Inferior parietal cortex (tissue), 1 donor: ENCODE measurements at regions not wholly inside any gene's neighbourhood (a gene's known extent, or its start where the extent isn't known, plus 50 kb on each side); places are given as distances from the start of the nearest gene placed in this dataset.
"Not testable (repeated sequence)": the region's sequence is repeated elsewhere in the genome, so short reads cannot be mapped to it uniquely, and the experiment has no call there.

ENCODE experiments used
- DNase-seq: peaks from one replicate; pipeline ENCODE4 v3.0.0-alpha.2; 2016; ENCODE audit errors: extremely low spot score

DNA sequence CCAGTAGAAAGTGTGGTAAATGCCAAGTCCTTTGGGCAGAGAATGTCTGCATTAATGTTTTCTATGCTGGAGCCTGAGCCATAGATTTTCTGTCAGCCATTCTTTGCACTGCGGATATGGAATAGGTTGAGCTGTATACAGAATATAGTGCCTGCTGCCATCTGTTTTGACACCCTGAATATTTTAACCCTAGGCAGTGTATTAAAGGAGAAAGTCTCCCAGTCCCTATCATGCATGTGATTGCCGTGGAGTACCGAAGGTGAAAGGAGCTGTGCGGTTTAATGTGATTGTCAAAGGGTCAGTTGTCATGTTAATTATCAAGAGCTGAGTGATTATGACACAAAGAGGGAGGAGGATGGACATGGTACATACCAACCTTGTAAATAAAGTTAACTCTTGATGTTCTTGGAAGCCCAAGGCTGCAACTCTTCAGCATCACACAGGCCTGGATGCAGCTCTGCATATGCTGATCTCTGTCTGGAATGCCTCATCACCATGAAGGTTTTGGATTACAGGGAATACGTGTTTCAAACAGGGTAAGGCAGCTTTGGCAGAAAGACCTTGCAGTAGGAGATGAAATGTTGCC lies 247.1 kb upstream of the ELAVL2 start:
- no peak for DNase-seq

DNA sequence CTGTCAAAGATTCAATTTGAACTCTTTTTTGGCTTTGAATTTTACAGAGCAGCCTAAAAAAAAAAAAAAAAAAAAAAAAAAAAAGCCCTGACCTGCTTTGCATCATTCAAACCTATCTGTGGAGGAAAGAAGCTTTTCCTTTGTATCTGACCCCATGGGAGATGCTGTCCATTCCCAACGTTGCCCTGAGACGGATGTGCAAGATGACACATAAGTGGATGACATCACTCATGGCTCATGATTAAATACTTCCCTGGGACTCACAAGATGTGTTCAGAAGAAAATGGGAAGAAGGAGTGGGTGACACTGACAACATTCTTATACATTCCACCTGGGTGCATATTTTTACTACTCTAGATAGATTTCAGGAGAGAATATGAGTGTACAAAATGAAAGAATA lies 245.7 kb upstream of the ELAVL2 start:
- DNase-seq: no peak

DNA sequence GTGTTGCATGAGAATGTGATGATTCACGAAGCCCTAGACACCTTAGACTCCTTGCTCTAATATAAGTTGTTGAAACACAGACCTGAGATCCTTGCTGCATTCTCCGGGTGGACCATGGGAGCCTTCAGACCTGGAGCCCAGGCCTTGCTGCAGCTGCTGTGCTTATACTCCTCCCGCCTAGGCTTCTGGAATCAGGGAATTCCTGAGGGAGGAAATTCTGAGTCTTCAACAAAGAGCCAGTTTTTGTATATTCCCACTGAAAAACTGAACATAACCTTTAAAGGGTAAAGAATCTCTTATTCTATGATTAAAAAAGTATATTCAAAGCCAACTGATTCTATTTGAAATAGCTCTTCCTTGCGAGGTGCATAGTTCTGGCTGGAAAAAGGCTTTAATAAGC lies 245.1 kb upstream of the ELAVL2 start:
- no peak for DNase-seq

DNA sequence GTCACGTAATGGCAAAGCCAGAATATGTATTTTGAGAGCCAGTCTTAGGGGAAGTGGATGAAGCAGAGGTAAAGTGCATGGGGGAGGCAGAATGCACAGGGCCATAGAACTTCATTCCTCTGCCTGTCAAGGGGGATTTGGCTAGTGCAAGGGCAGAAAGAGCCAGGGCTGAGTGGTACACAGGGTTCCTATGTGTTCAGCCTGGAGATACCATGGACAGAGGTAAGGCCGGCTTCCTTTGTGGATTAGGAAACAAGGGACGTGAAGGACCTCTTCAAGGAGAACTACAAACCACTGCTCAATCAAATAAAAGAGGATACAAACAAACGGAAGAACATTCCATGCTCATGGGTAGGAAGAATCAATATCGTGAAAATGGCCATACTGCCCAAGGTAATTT lies 241.1 kb upstream of the ELAVL2 start:
- not testable (repeated sequence) for DNase-seq

DNA sequence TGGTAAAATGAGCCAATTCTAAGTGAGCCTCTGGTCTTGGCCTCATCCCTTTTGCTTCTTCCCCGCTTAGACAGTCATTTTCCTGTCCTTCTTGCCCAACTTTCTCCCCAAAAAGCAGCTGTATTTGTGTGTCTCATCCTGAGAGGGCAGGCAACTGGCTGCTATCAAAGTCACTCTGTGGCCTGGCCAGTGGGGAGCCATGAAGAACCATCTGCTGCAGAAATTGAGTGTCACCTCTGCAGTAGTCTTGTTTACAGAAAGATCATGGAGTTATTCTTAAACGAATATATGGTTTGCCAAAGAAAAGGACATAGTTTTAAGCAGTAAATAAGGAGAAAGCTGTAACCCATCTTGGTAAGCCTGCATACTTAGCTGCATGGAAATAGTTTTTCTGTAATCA lies 233.6 kb upstream of the ELAVL2 start:
- DNase-seq: no peak

DNA sequence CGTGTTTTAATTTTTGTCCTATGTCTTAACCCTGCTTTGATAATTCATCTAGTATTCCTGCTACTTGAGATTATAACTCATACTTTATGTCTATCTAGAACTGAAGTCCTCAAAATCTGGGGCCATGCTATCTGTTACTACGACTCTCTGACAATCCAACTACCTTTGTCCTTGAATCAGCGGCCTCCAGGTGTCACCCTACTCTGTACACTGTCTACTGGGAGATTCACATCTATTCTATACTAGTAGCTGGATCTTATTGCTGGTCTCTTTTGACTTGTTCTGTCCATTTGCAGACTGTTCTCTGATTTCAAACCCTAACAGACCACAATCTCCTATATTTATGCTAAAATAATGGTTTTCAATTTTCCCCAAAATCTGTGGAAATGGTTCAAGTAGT lies 225.5 kb upstream of the ELAVL2 start:
- DNase-seq: no peak

DNA sequence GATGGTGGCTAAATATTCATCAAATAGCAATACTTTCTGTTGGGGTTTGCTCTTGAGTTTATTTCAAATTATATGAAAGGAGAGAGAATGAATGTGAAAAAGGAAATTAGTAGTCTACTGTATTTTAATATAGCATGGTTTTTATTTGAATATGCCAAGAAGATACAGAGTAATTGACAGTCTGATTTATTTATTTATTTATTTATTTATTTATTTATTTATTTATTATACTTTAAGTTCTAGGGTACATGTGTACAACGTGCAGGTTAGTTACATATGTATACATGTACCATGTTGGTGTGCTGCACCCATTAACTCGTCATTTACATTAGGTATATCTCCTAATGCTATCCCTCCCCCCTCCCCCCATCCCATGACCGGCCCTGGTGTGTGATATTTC lies 224.2 kb upstream of the ELAVL2 start:
- not testable (repeated sequence) for DNase-seq

DNA sequence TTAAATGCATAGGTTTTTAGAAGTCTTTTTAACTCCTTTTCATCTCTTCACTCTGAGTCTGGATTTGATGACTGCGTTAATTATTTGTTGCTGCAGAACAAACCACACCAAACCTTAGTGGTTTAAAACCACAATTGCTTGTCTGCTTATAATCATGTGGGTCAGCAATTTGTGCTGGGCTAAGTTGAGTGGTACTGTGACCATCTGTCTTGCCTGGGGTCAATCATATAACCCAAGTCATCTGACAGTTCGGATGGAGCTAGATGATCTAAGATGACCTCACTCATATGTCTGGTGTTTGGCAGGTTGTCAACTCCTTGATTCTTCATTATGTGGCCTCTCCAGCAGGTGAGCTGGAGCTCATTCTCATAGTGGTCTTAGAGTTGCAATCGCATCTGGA lies 219.1 kb upstream of the ELAVL2 start:
- DNase-seq: no peak

DNA sequence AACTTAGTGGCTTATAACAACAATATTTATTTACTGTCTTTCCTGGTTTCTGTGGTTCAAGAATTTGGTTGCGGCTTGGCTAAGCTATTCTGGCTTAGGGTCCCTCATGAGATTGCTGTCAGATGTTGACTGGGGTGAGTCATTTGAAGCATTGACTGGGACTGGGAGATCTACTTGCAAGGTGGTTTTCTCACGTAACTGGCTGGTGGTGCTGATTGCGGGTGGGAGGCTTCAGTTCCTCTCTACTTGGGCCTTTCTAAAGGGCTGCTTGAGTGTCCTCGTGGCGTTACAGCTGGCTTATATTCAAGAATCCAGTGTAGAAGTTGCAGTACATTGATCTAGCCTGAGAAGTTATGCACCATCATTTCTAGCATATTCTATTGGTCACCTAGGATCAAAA lies 218.5 kb upstream of the ELAVL2 start:
- DNase-seq: no peak

DNA sequence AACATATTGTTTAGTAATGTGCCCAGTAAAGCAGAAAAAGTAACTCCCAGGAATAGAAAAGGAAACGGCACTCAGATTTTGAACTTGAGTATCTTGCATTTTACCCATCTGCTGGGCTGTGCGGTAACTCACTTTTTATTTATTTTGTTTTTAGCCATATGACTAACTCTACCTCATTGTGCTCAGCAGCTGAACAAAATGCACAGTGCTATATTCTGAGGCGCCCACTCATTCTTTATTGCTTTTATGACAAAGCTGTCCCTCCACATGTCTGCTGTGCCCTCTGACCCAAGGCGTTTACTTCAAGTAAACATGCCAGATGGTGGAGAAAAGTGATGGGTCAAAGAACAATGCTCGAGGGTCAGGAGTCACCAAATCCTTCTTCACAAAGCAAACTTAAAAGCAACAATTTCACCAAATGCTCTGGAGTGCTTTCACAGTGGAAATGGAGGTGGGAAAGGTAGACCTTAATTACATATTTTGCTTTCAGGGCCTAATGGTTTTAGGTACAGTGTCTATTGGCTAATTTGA lies 215.2 kb upstream of the ELAVL2 start:
- no peak for DNase-seq

DNA sequence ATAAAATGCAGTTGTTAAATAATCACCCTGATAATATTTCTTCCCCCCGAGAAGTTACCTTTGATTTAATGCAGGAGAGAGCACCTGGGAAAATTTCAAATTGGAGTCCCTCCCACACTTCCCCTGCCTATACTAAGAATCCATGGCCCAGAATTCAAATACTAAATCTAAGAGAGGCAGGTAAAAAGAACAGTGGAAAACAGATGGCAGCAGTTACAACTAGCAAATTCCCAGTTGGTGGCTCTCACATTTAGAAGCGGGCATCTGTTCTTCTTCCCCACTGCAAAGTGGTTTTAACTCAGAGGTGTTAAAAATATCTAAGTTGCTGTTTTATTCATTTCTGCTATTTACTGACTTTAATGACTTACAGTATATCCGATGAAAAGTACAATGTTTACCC lies 210.4 kb upstream of the ELAVL2 start:
- DNase-seq: peak; percentile 34

DNA sequence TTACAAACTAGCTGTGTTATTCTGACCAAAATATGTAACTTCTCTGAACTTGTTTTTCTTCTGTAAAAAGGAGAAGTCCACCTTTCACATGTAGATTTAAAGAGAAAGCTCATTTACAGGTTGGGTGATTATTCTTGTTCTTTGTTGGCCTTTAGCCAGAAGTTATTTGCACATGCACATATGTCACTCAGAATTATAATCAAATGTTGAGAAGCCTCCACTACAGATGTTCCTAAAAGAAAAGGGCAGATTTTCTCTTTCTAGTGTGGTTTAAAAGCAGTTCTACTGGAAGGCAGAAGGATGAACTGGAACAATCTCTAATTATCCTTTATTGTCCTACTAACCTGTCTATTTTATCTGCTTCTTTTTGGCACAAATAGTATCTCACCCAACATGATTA lies 209.8 kb upstream of the ELAVL2 start:
- DNase-seq: no peak

DNA sequence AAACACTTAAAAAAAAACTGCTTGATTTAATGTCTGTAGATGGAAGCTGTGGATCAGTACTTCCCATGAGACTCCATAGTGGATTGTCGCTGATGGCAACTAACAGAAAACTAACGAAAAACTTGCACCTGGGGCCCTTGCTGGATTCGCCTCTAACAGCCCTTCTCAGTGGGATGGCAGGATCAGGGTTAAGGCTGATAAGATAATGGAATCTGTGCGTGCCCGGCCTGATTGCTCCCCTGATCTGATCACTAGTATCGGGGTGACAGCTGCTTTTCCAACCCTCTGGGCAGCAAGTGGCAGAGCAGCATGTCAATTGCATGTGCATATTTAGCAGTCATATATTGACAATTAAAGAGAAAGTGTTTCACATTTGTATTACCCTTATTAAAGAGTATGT lies 185.8 kb upstream of the ELAVL2 start:
- no peak for DNase-seq

DNA sequence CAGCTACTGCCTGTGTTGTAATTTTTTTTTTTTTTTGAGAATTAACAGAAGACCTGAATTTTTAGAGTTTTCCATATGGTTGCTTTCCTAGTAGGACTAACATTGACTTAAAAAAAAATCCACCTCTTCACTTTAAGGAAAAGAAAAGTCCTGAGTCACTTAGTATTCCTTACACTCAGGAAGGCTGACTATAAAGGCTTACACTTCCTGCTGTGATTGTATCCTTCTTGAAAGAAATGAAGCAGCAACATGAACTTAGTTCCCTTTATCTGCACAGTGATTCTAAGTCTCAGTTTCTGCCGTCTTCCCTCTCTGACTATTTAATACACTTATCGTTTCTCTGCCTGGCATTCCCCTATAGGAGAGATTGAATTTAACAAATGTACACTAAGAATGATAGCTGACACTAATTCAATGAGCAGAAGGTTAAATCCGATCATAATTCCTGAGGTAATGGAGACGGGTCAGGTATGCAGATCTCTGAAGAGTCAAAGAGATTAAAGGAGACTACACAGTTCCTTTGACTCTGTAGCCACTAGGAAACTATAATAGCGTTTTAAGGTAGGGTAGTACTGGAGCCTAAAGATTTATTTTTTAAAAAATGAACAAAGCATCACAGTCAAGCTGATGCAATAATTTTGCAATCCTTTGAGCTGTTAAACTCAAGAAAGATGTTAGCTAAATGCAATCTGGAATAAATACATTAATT lies 185.1 kb upstream of the ELAVL2 start:
- DNase-seq: no peak

DNA sequence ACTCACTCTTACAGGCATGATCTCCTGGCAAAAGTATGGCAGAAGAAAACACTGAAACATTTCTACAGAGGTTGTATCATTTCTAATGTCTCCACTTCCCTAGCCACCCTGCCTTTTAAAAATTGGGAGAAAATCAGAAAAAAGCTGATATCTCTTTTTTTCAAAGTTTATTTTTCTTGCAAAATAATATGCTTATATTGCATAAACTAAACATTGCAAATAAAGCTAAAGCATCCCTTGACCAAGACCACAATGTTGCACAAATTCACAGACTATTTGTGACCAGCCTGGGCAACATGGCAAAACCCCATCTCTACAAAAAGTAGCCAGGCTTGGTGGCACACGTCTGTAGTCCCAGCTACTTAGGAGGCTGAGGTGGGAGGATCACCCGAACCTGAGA lies 183.3 kb upstream of the ELAVL2 start:
- DNase-seq: no peak

DNA sequence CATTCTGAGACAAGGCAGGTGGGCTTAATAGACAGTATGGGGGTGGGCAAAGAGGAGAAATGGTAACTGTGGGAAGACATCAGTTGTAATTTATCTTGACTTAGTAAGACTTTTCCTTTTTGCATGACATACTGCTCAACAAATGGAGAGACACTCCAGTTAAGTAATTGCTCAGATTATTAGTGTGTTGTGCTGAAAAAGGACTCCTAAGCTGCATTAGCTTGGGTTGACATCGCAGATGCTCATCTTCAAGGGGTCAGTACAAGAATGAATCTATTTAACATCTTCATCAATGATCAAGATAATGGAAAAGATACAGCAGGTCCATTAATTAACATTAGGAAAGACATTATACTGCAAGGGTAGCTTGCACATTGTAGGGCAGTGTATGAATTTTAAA lies 181.1 kb upstream of the ELAVL2 start:
- DNase-seq: no peak

DNA sequence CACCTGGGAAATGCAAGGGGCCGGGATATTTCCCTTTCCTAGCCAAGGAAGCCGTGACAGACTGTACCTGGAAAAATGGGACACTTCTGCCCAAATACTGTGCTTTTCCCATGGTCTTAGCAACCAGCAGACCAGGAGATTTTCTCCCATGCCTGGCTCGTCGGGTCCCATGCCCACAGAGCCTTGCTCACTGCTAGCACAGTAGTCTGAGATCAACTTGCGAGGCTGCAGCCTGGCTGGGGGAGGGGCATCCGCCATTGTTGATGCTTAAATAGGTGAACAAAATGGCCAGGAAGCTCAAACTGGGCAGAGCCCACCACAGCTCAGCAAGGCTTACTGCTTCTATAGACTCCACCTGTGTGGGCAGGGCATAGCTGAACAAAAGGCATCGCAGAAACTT lies 165.8 kb upstream of the ELAVL2 start:
- not testable (repeated sequence) for DNase-seq

DNA sequence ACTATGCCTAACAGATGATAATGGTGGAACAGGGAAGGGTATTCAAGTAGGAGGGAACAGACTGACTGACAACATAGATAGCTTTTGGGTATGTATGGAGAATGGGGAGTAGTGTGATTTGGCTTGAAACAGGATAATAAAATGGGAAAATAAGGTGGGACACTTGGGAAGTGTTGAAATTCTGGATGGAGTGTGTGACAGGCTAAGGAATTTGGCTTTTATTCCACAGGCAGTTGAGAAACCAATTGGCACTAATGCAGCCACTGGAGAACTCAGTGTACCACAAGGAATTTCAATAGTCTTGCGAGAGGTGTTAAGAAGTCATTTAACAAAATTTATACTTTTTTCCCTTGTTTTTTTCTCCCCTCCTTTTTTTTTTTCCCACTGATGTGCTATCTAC lies 153.5 kb upstream of the ELAVL2 start:
- DNase-seq: no peak

DNA sequence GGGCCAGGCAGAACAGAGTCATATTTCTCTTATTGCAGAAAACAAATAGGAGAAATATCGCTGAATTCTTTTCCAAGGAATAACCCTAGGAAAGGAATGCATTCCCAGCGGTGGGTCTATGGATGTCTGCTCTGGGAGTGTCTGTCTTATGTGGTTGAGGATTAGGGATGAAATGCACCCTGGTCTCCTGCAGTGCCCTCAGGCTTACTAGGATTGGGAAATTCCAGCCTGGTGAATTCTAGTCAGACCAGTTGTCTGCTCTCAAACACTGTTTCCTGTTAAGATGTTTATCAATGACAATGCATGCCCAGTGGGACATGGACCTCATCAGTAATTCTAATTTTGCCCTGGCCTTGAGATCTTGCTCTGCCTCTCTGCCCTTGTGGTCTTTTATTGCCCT lies 136.1 kb upstream of the ELAVL2 start:
- no peak for DNase-seq

DNA sequence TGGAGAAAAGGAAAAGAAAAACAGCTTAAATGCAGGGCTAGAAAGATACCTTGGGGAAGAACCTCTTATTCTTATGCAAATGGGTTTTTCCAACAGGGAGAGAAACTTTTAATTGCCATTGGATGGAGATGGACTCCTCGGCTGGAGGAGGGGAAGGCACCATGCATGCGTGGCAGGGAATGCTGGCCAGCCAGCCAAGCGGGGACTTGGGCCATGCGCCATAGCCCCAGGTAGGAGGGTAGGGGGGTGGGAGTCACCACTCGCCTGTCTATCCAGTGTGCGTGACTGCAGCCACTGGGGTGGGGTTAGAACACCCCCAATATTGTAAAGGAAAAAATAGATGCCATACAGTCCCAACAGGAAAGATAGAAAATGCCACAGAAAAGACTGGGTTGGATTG lies 119.9 kb upstream of the ELAVL2 start:
- no peak for DNase-seq

DNA sequence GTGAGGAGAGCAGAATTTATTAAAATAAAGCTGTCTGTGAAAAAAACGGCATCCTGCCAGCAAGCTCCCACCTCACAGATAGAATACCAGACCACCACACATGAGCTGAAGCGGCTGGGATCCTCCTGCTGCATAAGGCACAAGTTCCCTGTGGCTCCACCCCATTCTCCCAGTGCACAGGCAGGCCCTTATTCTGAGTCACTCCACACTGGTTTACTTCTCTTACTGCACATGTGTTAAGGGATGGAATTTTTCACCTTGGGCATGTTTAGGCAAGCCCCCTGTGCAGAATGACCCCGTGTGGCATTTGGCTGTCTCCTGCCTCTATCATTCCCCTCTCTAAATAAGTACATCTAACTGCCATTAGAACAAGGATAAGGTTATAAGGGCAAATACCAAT lies 115.0 kb upstream of the ELAVL2 start:
- DNase-seq: no peak

DNA sequence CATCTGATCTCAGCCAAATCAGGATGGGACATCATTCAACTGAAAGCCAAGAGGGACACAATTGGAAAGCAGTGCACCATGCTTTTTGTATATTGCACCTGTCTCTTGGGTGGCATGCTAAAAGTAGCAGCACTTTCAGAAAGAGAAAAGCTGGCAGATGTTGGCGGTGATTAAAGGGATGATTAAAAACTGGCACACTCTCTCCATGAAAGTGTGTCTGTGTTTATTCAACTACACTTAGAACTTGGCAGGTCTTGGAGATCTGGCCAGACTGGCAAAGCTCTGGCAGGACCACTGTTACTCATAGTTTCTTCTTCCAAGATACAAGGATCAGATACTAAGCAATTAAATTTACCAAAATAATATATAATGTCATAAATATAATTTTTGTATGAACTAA lies 112.9 kb upstream of the ELAVL2 start:
- DNase-seq: no peak

DNA sequence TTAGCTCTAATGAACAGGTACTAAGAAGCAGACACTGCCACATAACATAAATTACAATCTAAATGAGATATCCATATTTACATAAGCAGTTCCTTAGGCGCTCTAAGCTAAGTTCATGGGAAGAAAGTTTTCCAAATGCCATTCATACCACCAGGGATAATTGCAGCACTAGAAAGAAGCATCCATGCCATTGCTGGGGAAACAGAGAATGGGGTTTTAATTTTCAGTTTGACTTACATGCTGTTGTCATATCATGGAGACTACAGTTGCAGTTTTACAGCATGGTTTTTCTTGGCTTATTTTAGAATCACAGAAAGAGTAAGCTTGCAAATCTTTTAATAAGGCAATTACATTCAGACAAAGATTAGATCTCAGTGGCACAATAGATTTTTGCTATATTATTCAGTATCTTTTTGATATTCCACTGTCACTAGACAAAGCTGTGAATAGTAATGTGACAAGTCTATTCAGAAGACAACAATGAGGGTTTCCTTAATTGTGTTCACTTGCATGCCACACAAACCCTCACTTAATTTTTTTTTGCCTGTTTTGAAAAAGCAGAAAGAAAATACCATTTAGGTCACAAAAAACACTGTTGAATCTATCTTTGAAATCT lies 108.4 kb upstream of the ELAVL2 start:
- no peak for DNase-seq
